HG03139 (cell line): ENCODE measurements at regions not wholly inside any gene's neighbourhood (a gene's known extent, or its start where the extent isn't known, plus 50 kb on each side); places are given as distances from the start of the nearest gene placed in this dataset.

ENCODE experiments used
- ATAC-seq: cut with Tn5 transposase; IDR thresholded peaks from one replicate; pipeline ENCODE4 v1.9.1; 2021; ENCODE audit not compliant: unreplicated experiment

- ATAC-seq = no peak
Observed at GRCh38 chr7:120215654-120216053, 57.3 kb upstream of the KCND2 start.

- ATAC-seq = no peak
Observed at GRCh38 chr7:120216947-120217346, 56.0 kb upstream of the KCND2 start.

GRCh38 chr7:120218712-120219111, 54.3 kb upstream of the KCND2 start:
- ATAC-seq = no peak

- ATAC-seq = no peak
Observed at GRCh38 chr7:120221666-120222065, 51.3 kb upstream of the KCND2 start.
